Nephron (organoid): ENCODE measurements at regions not wholly inside any gene's neighbourhood (a gene's known extent, or its start where the extent isn't known, plus 50 kb on each side); places are given as distances from the start of the nearest gene placed in this dataset.
"Not testable (repeated sequence)": the region's sequence is repeated elsewhere in the genome, so short reads cannot be mapped to it uniquely, and the experiment has no call there.

Experiments used
- H3K27ac Mint-ChIP-seq, 3 experiments: 2 replicates each; pipeline ENCODE4 v1.8.0; 2020; ENCODE audit warnings: mixed read lengths in 3 of 3, mild to moderate bottlenecking in 2 of 3, moderate library complexity in 1 of 3
- H3K27me3 Mint-ChIP-seq: 2 replicates; pipeline ENCODE4 v1.8.0; 2021; ENCODE audit warnings: low read depth, mild to moderate bottlenecking, moderate library complexity, mixed read lengths
- H3K36me3 Mint-ChIP-seq: 2 replicates; pipeline ENCODE4 v1.8.0; 2020; ENCODE audit warnings: low read depth, mixed read lengths
- H3K4me1 Mint-ChIP-seq: 2 replicates; pipeline ENCODE4 v1.8.0; 2020; ENCODE audit warnings: mixed read lengths
- H3K4me3 Mint-ChIP-seq, 3 experiments: 2 replicates each; pipeline ENCODE4 v1.8.0; 2020; ENCODE audit warnings: mild to moderate bottlenecking in 3 of 3, mixed read lengths in 3 of 3, moderate library complexity in 2 of 3
- H3K9me3 Mint-ChIP-seq: 2 replicates; pipeline ENCODE4 v1.8.0; 2020; ENCODE audit warnings: mixed read lengths
- CTCF ChIP-seq, 3 experiments: fragments of 200-600 bp; sonication (generic); IDR thresholded peaks; one replicate each; pipeline ENCODE4 v1.5.0; 2021; ENCODE audit warnings: antibody characterized with exemption in 3 of 3; ENCODE audit not compliant: unreplicated experiment in 3 of 3

- no peaks in the 10 kb centered on the region for H3K4me1 Mint-ChIP-seq
- no peak for TF ChIP-seq CTCF (IDR thresholded peaks at IDR 0.05; ENCODE audit: unreplicated experiment in 3 of 3)
Observed at GRCh38 chrX:33906971-33907370, 225.1 kb downstream of the FAM47A start.

GRCh38 chrX:33892670-33893069, 239.4 kb downstream of the FAM47A start:
- no peak overlapping the region for H3K27ac Mint-ChIP-seq
- no peaks in the 10 kb centered on the region for H3K4me1 Mint-ChIP-seq
- no peaks in the 10 kb centered on the region for H3K27me3 Mint-ChIP-seq
- H3K36me3 Mint-ChIP-seq: no peaks in the 10 kb centered on the region
- H3K4me3 Mint-ChIP-seq: no peak overlapping the region
- H3K9me3 Mint-ChIP-seq: no peaks in the 10 kb centered on the region
- TF ChIP-seq CTCF (IDR thresholded peaks at IDR 0.05; ENCODE audit: unreplicated experiment in 3 of 3): no peak

More at GRCh38 chrX:33906971-33907370, 225.1 kb downstream of the FAM47A start:
- H3K36me3 Mint-ChIP-seq: no peaks in the 10 kb centered on the region
- no peaks in the 10 kb centered on the region for H3K27me3 Mint-ChIP-seq
- no peak overlapping the region for H3K4me3 Mint-ChIP-seq
- H3K9me3 Mint-ChIP-seq: peaks cover 15% of the 10 kb centered on the region
- H3K27ac Mint-ChIP-seq: peak overlapping the region in 1 of 3 experiments; percentile 77

GRCh38 chrX:33855251-33855650, 276.9 kb downstream of the FAM47A start:
- no peak for TF ChIP-seq CTCF (IDR thresholded peaks at IDR 0.05; ENCODE audit: unreplicated experiment in 3 of 3)
- Mint-ChIP-seq H3K4me1 (no peaks in the 10 kb centered on the region), H3K4me3 (no peak overlapping the region), H3K27ac (no peak overlapping the region), H3K27me3 (no peaks in the 10 kb centered on the region), H3K36me3 (no peaks in the 10 kb centered on the region), H3K9me3 (no peaks in the 10 kb centered on the region)

GRCh38 chrX:33852146-33852545, 280.0 kb downstream of the FAM47A start:
- not testable (repeated sequence) for H3K36me3 Mint-ChIP-seq, H3K27ac Mint-ChIP-seq, H3K27me3 Mint-ChIP-seq, H3K4me1 Mint-ChIP-seq, H3K4me3 Mint-ChIP-seq, H3K9me3 Mint-ChIP-seq

GRCh38 chrX:33840176-33840575, 291.9 kb downstream of the FAM47A start:
- no peak for TF ChIP-seq CTCF (IDR thresholded peaks at IDR 0.05; ENCODE audit: unreplicated experiment in 3 of 3)
- Mint-ChIP-seq H3K4me3 (no peak overlapping the region), H3K27ac (peak overlapping the region; percentile 26 to 47 (median 41)), H3K4me1 (peaks cover 10% of the 10 kb centered on the region), H3K27me3 (no peaks in the 10 kb centered on the region), H3K36me3 (no peaks in the 10 kb centered on the region), H3K9me3 (no peaks in the 10 kb centered on the region)

GRCh38 chrX:33831211-33831610, 300.9 kb downstream of the FAM47A start:
- Mint-ChIP-seq H3K4me1 (peaks cover 9% of the 10 kb centered on the region), H3K9me3 (peaks cover 15% of the 10 kb centered on the region), H3K27ac (no peak overlapping the region), H3K27me3 (peaks cover 4% of the 10 kb centered on the region), H3K36me3 (no peaks in the 10 kb centered on the region), H3K4me3 (no peak overlapping the region)
- TF ChIP-seq CTCF (IDR thresholded peaks at IDR 0.05; ENCODE audit: unreplicated experiment in 3 of 3): no peak
